Hematopoietic multipotent progenitor cell treated with erythropoietin and hydrocortisone succinate and interleukin-3 and kit ligand, for 15 days (in vitro differentiated cells): ENCODE measurements at regions not wholly inside any gene's neighbourhood (a gene's known extent, or its start where the extent isn't known, plus 50 kb on each side); places are given as distances from the start of the nearest gene placed in this dataset.

Experiments
- DNase-seq: peaks from one replicate; pipeline ENCODE4 v3.0.0-alpha.2; 2015; ENCODE audit warnings: low spot score

GRCh38 chr3:104635872-104636580 is 730.7 kb upstream of the ALCAM start:
- no peak for DNase-seq

GRCh38 chr3:104642827-104643226 is 723.9 kb upstream of the ALCAM start:
- no peak for DNase-seq

GRCh38 chr3:104646196-104646595 is 720.5 kb upstream of the ALCAM start:
- no peak for DNase-seq

GRCh38 chr3:104648823-104649222 is 717.9 kb upstream of the ALCAM start:
- DNase-seq = no peak

- no peak for DNase-seq
These were observed 697.6 kb upstream of the ALCAM start for GRCh38 chr3:104669083-104669482.

GRCh38 chr3:104672331-104672730 is 694.4 kb upstream of the ALCAM start:
- DNase-seq = no peak

GRCh38 chr3:104673981-104674380 is 692.7 kb upstream of the ALCAM start:
- no peak for DNase-seq

GRCh38 chr3:104676241-104676640 is 690.5 kb upstream of the ALCAM start:
- no peak for DNase-seq

- no peak for DNase-seq
These were observed 688.8 kb upstream of the ALCAM start for GRCh38 chr3:104677932-104678331.

GRCh38 chr3:104685492-104685891 is 681.2 kb upstream of the ALCAM start:
- DNase-seq = no peak

- DNase-seq = no peak
These were observed 679.3 kb upstream of the ALCAM start for GRCh38 chr3:104687362-104687761.

- no peak for DNase-seq
These were observed 670.2 kb upstream of the ALCAM start for GRCh38 chr3:104696470-104696869.

- no peak for DNase-seq
These were observed 655.3 kb upstream of the ALCAM start for GRCh38 chr3:104711406-104711805.

- no peak for DNase-seq
These were observed 650.7 kb upstream of the ALCAM start for GRCh38 chr3:104715972-104716371.

GRCh38 chr3:104717828-104718196 is 648.9 kb upstream of the ALCAM start:
- no peak for DNase-seq

- DNase-seq = no peak
These were observed 643.7 kb upstream of the ALCAM start for GRCh38 chr3:104723000-104723399.

GRCh38 chr3:104731074-104731473 is 635.6 kb upstream of the ALCAM start:
- DNase-seq = no peak

GRCh38 chr3:104734627-104735026 is 632.1 kb upstream of the ALCAM start:
- no peak for DNase-seq

GRCh38 chr3:104735691-104736090 is 631.0 kb upstream of the ALCAM start:
- DNase-seq = no peak

- no peak for DNase-seq
These were observed 628.4 kb upstream of the ALCAM start for GRCh38 chr3:104738271-104738670.

GRCh38 chr3:104740874-104741379 is 625.8 kb upstream of the ALCAM start:
- DNase-seq = no peak

GRCh38 chr3:104742044-104742443 is 624.7 kb upstream of the ALCAM start:
- no peak for DNase-seq

- no peak for DNase-seq
These were observed 621.4 kb upstream of the ALCAM start for GRCh38 chr3:104745313-104745712.

- DNase-seq = no peak
These were observed 620.7 kb upstream of the ALCAM start for GRCh38 chr3:104746056-104746455.
